ENCODE measurements at regions not wholly inside any gene's neighbourhood (a gene's known extent, or its start where the extent isn't known, plus 50 kb on each side); places are given as distances from the start of the nearest gene placed in this dataset.
"Not testable (repeated sequence)": the region's sequence is repeated elsewhere in the genome, so short reads cannot be mapped to it uniquely, and the experiment has no call there.

- no peak for DNase-seq (ENCODE audit: low read depth)
Observed at GRCh38 chr1:60664086-60664625, 418.2 kb upstream of the NFIA start.

- DNase-seq (ENCODE audit: low read depth), result no peak
Observed at GRCh38 chr1:60662486-60663044, 419.8 kb upstream of the NFIA start.

- no peak for DNase-seq (ENCODE audit: low read depth)
Observed at GRCh38 chr1:60657926-60658325, 424.4 kb upstream of the NFIA start.

GRCh38 chr1:60655679-60656355 is 426.5 kb upstream of the NFIA start:
- no peak for DNase-seq (ENCODE audit: low read depth)

GRCh38 chr1:60640033-60640551 is 442.3 kb upstream of the NFIA start:
- not testable (repeated sequence) for DNase-seq (ENCODE audit: low read depth)

- no peak for DNase-seq (ENCODE audit: low read depth)
Observed at GRCh38 chr1:60639287-60639686, 443.1 kb upstream of the NFIA start.

- DNase-seq (ENCODE audit: low read depth), result no peak
Observed at GRCh38 chr1:60637651-60638050, 444.7 kb upstream of the NFIA start.

- DNase-seq (ENCODE audit: low read depth), result no peak
Observed at GRCh38 chr1:60636946-60637345, 445.4 kb upstream of the NFIA start.

GRCh38 chr1:60634106-60634505 is 448.3 kb upstream of the NFIA start:
- DNase-seq (ENCODE audit: low read depth), result no peak

- no peak for DNase-seq (ENCODE audit: low read depth)
Observed at GRCh38 chr1:60622486-60622885, 459.9 kb upstream of the NFIA start.

GRCh38 chr1:60621368-60621851 is 461.0 kb upstream of the NFIA start:
- DNase-seq (ENCODE audit: low read depth), result no peak

GRCh38 chr1:60620087-60620486 is 462.3 kb upstream of the NFIA start:
- no peak for DNase-seq (ENCODE audit: low read depth)

- no peak for DNase-seq (ENCODE audit: low read depth)
Observed at GRCh38 chr1:60619581-60619980, 462.8 kb upstream of the NFIA start.

- no peak for DNase-seq (ENCODE audit: low read depth)
Observed at GRCh38 chr1:60615666-60616065, 466.7 kb upstream of the NFIA start.

- DNase-seq (ENCODE audit: low read depth), result no peak
Observed at GRCh38 chr1:60612790-60613189, 469.6 kb upstream of the NFIA start.

- not testable (repeated sequence) for DNase-seq (ENCODE audit: low read depth)
Observed at GRCh38 chr1:60606921-60607320, 475.4 kb upstream of the NFIA start.

- no peak for DNase-seq (ENCODE audit: low read depth)
Observed at GRCh38 chr1:60600532-60600931, 481.8 kb upstream of the NFIA start.

- DNase-seq (ENCODE audit: low read depth), result no peak
Observed at GRCh38 chr1:60599574-60599973, 482.8 kb upstream of the NFIA start.

GRCh38 chr1:60598041-60598910 is 484.1 kb upstream of the NFIA start:
- no peak for DNase-seq (ENCODE audit: low read depth)

GRCh38 chr1:60596791-60597750 is 485.3 kb upstream of the NFIA start:
- no peak for DNase-seq (ENCODE audit: low read depth)

GRCh38 chr1:60591583-60591982 is 490.8 kb upstream of the NFIA start:
- no peak for DNase-seq (ENCODE audit: low read depth)

All from stimulated activated CD8-positive, alpha-beta memory T cell treated with anti-CD3 and anti-CD28 coated beads, Interleukin-4, amount 100 ng/mL, for 24 hours (primary cell).